HepG2 (cell line): ENCODE measurements at regions not wholly inside any gene's neighbourhood (a gene's known extent, or its start where the extent isn't known, plus 50 kb on each side); places are given as distances from the start of the nearest gene placed in this dataset.

Experiments
- ATAC-seq: fragments of 200-7000 bp; cut with Tn5 transposase; 3 replicates; pipeline ENCODE4 v1.9.1; 2020; ENCODE audit warnings: mild to moderate bottlenecking, moderate library complexity
- BruUV-seq: library from RNA; stranded (reverse); fragments of 400-500 nt; replicated peaks from 2 replicates; lab custom pipeline; 2021; lab: Mats Ljungman, UMichigan
- CTCF ChIA-PET: fragments of 300-600 bp; formaldehyde crosslinking; extraction: SDS; loops from one replicate; lab custom pipeline; 2021; ENCODE audit warnings: low total read pairs, inconsistent platforms, low intra/inter-chr PET ratio; lab: Yijun Ruan, JAX
- POLR2A ChIA-PET: fragments of 350-600 bp; sonication (Branson Sonifier 250); formaldehyde crosslinking; loops from one replicate; lab custom pipeline; 2020; ENCODE audit warnings: antibody characterized with exemption, inconsistent platforms; lab: Yijun Ruan, JAX
- DNase-seq: peaks from one replicate; pipeline ENCODE4 v3.0.0-alpha.2; 2015; ENCODE audit warnings: low spot score
- FAIRE-seq: peaks from 3 replicates; lab custom pipeline; 2011; peaks lifted over from hg19 to GRCh38; lab: Jason Lieb, UNC
- H2AFZ ChIP-seq: one replicate; pipeline ENCODE4 v1.6.1; 2011; ENCODE audit warnings: low read length, inconsistent platforms
- H3K27ac ChIP-seq: fragments of 300-600 bp; 3 replicates; pipeline ENCODE4 v1.8.0; 2011; ENCODE audit warnings: mixed run types, mild to moderate bottlenecking, mixed read lengths, low read length, inconsistent platforms; ENCODE audit not compliant: insufficient read depth; ENCODE audit errors: extremely low read length
- H3K27me3 ChIP-seq, 2 experiments: fragments of 200-600 bp in 1 of 2; 2 replicates in 1 of 2; 3 replicates in 1 of 2; pipeline versions ENCODE4 v1.6.0 to v1.8.0; 2011; ENCODE audit warnings: low read length in 2 of 2, mild to moderate bottlenecking in 2 of 2, moderate library complexity in 2 of 2, inconsistent platforms in 1 of 2; ENCODE audit not compliant: insufficient read depth in 2 of 2, control insufficient read depth in 1 of 2
- H3K36me3 ChIP-seq, 2 experiments: fragments of 200-600 bp in 1 of 2; replicated peaks in 1 of 2; 2 replicates in 1 of 2; 3 replicates in 1 of 2; pipeline versions ENCODE4 v1.5.1 to v1.8.0; 2011; ENCODE audit warnings: low read length in 2 of 2, inconsistent platforms in 1 of 2; ENCODE audit not compliant: insufficient read depth in 2 of 2, control insufficient read depth in 1 of 2
- H3K4me1 ChIP-seq: 2 replicates; pipeline ENCODE4 v1.5.1; 2012; ENCODE audit warnings: low read length, inconsistent platforms; ENCODE audit not compliant: insufficient read depth
- H3K4me2 ChIP-seq: 2 replicates; pipeline ENCODE4 v1.6.0; 2011; ENCODE audit warnings: low read depth, low read length, inconsistent platforms
- H3K4me3 ChIP-seq, 3 experiments: fragments of 200-600 bp in 1 of 3; sonication (generic), shearing (Covaris generic) in 1 of 3; replicated peaks in 1 of 3; 2 replicates each; pipeline ENCODE4 v1.5.1; 2011 to 2016; ENCODE audit warnings: low read length in 3 of 3, inconsistent platforms in 2 of 3, low read depth in 2 of 3, mild to moderate bottlenecking in 2 of 3, control low read depth in 1 of 3, mixed read lengths in 1 of 3; ENCODE audit not compliant: insufficient read depth in 1 of 3
- H3K79me2 ChIP-seq: one replicate; pipeline ENCODE4 v1.6.1; 2011; ENCODE audit warnings: low read length, inconsistent platforms; ENCODE audit not compliant: insufficient read depth
- H3K9ac ChIP-seq: 2 replicates; pipeline ENCODE4 v1.6.0; 2011; ENCODE audit warnings: mild to moderate bottlenecking, low read depth, low read length, inconsistent platforms; ENCODE audit not compliant: insufficient read depth
- H3K9me3 ChIP-seq: 2 replicates; pipeline ENCODE4 v1.5.1; 2012; ENCODE audit warnings: mild to moderate bottlenecking, low read length
- H4K20me1 ChIP-seq: 2 replicates; pipeline ENCODE4 v1.6.0; 2011; ENCODE audit warnings: inconsistent platforms, mild to moderate bottlenecking, low read length, moderate library complexity; ENCODE audit not compliant: insufficient read depth
- ATAD3A ChIP-seq: sonication (generic); formaldehyde crosslinking; IDR thresholded peaks from 2 replicates; pipeline ENCODE4 v1.4.0; 2020; ENCODE audit warnings: missing genetic modification reagents
- CBX1 ChIP-seq: IDR thresholded peaks from one replicate; pipeline ENCODE4 v1.6.1; 2016; ENCODE audit warnings: antibody characterized with exemption, low read depth
- HES4 ChIP-seq: sonication (generic); formaldehyde crosslinking; IDR thresholded peaks from 2 replicates; pipeline ENCODE4 v1.9.0; 2021; ENCODE audit warnings: mild to moderate bottlenecking, missing genetic modification reagents, borderline replicate concordance
- HNF4A ChIP-seq: sonication (generic); formaldehyde crosslinking; IDR thresholded peaks from 2 replicates; pipeline ENCODE4 v1.4.0; 2020; ENCODE audit warnings: missing genetic modification reagents
- RARA ChIP-seq: IDR thresholded peaks from 2 replicates; pipeline ENCODE4 v1.6.1; 2016; ENCODE audit warnings: missing genetic modification reagents, missing compliant biosample characterization
- SP140L ChIP-seq: sonication (generic); formaldehyde crosslinking; IDR thresholded peaks from 2 replicates; pipeline ENCODE4 v1.4.0; 2020; ENCODE audit warnings: missing genetic modification reagents, borderline replicate concordance
- ZFY ChIP-seq: sonication (generic); formaldehyde crosslinking; IDR thresholded peaks from 2 replicates; pipeline ENCODE4 v1.4.0; 2020; ENCODE audit warnings: missing genetic modification reagents
- ZNF382 ChIP-seq: sonication (generic); formaldehyde crosslinking; IDR thresholded peaks from 2 replicates; pipeline ENCODE4 v1.5.0; 2020; ENCODE audit warnings: missing genetic modification reagents, mild to moderate bottlenecking, borderline replicate concordance
- ZNF432 ChIP-seq: sonication (generic); formaldehyde crosslinking; IDR thresholded peaks from 2 replicates; pipeline ENCODE4 v1.5.0; 2020; ENCODE audit warnings: missing genetic modification reagents, mild to moderate bottlenecking, borderline replicate concordance
- ZNF557 ChIP-seq: sonication (generic); formaldehyde crosslinking; IDR thresholded peaks from 2 replicates; pipeline ENCODE4 v1.4.0; 2020; ENCODE audit warnings: missing genetic modification reagents
- ZNF891 ChIP-seq: sonication (generic); formaldehyde crosslinking; IDR thresholded peaks from 2 replicates; pipeline ENCODE4 v1.5.0; 2020; ENCODE audit warnings: mild to moderate bottlenecking, missing genetic modification reagents
- WGBS: methylation state at CpG from one replicate; pipeline ENCODE4 v1.1.6; 2017; ENCODE audit warnings: low lambda C conversion rate; 5-methylcytosine and 5-hydroxymethylcytosine counted together
- in situ Hi-C: cut with HindIII; loops from 2 replicates; pipeline ENCODE4 v1.10.0; 2017; ENCODE audit warnings: low pct_unique_long_range_greater_than_20kb; ENCODE audit not compliant: extremely low pct_ligation_motif_present
- intact Hi-C: fragments of 100-400 bp; cut with micrococcal nuclease; formaldehyde crosslinking; loops from one replicate; pipeline ENCODE4 v1.10.0; 2022; ENCODE audit not compliant: unreplicated experiment
- TF ChIP-seq, protein P1 (sequence below): sonication (generic); formaldehyde crosslinking; IDR thresholded peaks from 2 replicates; pipeline ENCODE4 v1.5.1; 2020; ENCODE audit warnings: missing genetic modification reagents, mild to moderate bottlenecking, borderline replicate concordance
- TF ChIP-seq, protein P2 (sequence below): sonication (generic); formaldehyde crosslinking; IDR thresholded peaks from 2 replicates; pipeline ENCODE4 v1.4.0; 2020; ENCODE audit warnings: mild to moderate bottlenecking, missing genetic modification reagents, borderline replicate concordance
- TF ChIP-seq, protein P3 (sequence below): sonication (generic); formaldehyde crosslinking; IDR thresholded peaks from 2 replicates; pipeline ENCODE4 v1.8.0; 2023; ENCODE audit warnings: mild to moderate bottlenecking, missing genetic modification reagents

DNA sequence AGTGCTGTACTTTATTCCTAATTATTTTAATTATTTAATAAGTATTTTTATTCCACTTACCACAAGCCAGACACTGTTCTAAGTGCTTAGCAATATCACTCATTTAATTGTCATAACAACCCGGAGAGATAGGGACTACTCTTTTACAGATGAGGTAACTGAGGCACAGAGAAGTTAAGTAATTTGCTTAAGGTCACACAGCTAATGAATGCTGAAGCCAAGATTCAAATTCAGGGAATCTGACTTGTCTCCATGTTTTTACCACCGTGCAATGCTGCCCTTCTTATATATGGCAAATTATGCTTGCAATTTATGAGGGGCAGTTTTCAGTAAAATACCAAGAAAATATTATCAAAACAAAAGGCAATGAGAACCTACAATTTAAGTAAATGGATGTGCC, 168.4 kb upstream of the KIF2A start:
- 0% methylated on average over 2 of the region's 2 CpGs for WGBS
- H3K4me2 ChIP-seq: no peak overlapping the region
- H3K9me3 ChIP-seq: no peaks in the 10 kb centered on the region
- no TSS peak for BruUV-seq
- H3K36me3 ChIP-seq: no peaks in the 10 kb centered on the region
- in situ Hi-C loops: no loop called here
- no peaks in the 10 kb centered on the region for H4K20me1 ChIP-seq
- no peak overlapping the region for H3K9ac ChIP-seq
- H3K4me1 ChIP-seq: no peaks in the 10 kb centered on the region
- ATAC-seq: no peak
- CTCF ChIA-PET: interaction anchor here (0.6 kb wide), 1 partner anchor 9 kb away, joined by 3 read pairs; no protein-coding TSS in a partner anchor
- TF ChIP-seq HNF4A (CRISPR knock-in tag): no peak
- TF ChIP-seq RARA (CRISPR knock-in tag): no peak
- no peak for TF ChIP-seq HES4
- TF ChIP-seq ZNF432 (CRISPR knock-in tag): no peak
- no peak for TF ChIP-seq ZNF891
- no peak for TF ChIP-seq SP140L (CRISPR knock-in tag)
- no peak for TF ChIP-seq ZNF557
- no peak for TF ChIP-seq ZNF382 (CRISPR knock-in tag)
- TF ChIP-seq, protein P1, sequence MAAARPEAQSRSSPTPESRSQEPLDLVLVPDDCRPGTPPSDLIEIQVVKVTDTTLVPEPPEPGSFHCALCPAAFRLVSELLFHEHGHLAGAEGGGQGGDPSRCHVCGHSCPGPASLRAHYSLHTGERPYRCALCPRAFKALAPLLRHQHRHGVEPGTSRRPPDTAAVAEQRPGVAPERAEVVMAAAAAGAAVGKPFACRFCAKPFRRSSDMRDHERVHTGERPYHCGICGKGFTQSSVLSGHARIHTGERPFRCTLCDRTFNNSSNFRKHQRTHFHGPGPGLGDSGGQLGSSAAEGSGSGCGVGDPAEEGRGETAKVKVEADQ: no peak
- TF ChIP-seq, protein P2, sequence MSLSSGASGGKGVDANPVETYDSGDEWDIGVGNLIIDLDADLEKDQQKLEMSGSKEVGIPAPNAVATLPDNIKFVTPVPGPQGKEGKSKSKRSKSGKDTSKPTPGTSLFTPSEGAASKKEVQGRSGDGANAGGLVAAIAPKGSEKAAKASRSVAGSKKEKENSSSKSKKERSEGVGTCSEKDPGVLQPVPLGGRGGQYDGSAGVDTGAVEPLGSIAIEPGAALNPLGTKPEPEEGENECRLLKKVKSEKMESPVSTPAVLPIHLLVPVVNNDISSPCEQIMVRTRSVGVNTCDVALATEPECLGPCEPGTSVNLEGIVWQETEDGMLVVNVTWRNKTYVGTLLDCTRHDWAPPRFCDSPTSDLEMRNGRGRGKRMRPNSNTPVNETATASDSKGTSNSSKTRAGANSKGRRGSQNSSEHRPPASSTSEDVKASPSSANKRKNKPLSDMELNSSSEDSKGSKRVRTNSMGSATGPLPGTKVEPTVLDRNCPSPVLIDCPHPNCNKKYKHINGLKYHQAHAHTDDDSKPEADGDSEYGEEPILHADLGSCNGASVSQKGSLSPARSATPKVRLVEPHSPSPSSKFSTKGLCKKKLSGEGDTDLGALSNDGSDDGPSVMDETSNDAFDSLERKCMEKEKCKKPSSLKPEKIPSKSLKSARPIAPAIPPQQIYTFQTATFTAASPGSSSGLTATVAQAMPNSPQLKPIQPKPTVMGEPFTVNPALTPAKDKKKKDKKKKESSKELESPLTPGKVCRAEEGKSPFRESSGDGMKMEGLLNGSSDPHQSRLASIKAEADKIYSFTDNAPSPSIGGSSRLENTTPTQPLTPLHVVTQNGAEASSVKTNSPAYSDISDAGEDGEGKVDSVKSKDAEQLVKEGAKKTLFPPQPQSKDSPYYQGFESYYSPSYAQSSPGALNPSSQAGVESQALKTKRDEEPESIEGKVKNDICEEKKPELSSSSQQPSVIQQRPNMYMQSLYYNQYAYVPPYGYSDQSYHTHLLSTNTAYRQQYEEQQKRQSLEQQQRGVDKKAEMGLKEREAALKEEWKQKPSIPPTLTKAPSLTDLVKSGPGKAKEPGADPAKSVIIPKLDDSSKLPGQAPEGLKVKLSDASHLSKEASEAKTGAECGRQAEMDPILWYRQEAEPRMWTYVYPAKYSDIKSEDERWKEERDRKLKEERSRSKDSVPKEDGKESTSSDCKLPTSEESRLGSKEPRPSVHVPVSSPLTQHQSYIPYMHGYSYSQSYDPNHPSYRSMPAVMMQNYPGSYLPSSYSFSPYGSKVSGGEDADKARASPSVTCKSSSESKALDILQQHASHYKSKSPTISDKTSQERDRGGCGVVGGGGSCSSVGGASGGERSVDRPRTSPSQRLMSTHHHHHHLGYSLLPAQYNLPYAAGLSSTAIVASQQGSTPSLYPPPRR (CRISPR knock-in tag): no peak
- TF ChIP-seq ZFY (CRISPR knock-in tag): no peak
- no peak for TF ChIP-seq CBX1
- no peak for TF ChIP-seq ATAD3A (CRISPR knock-in tag)
- TF ChIP-seq, protein P3, sequence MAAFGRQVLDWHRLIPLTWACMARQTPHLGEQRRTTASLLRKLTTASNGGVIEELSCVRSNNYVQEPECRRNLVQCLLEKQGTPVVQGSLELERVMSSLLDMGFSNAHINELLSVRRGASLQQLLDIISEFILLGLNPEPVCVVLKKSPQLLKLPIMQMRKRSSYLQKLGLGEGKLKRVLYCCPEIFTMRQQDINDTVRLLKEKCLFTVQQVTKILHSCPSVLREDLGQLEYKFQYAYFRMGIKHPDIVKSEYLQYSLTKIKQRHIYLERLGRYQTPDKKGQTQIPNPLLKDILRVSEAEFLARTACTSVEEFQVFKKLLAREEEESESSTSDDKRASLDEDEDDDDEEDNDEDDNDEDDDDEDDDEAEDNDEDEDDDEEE (CRISPR knock-in tag): no peak
- H3K27ac ChIP-seq: no peak overlapping the region
- intact Hi-C loops: no loop called here
- no peak overlapping the region for H2AFZ ChIP-seq
- H3K79me2 ChIP-seq: no peaks in the 10 kb centered on the region
- H3K4me3 ChIP-seq: no peak overlapping the region
- POLR2A ChIA-PET: no interaction called here
- FAIRE-seq: no peak
- H3K27me3 ChIP-seq: peaks cover 0 to 14% of the 10 kb centered on the region in 2 experiments; a peak in 3 of 5 replicates
- no peak for DNase-seq
